ENCODE measurements at regions not wholly inside any gene's neighbourhood (a gene's known extent, or its start where the extent isn't known, plus 50 kb on each side); places are given as distances from the start of the nearest gene placed in this dataset.
"Not testable (repeated sequence)": the region's sequence is repeated elsewhere in the genome, so short reads cannot be mapped to it uniquely, and the experiment has no call there.

DNA sequence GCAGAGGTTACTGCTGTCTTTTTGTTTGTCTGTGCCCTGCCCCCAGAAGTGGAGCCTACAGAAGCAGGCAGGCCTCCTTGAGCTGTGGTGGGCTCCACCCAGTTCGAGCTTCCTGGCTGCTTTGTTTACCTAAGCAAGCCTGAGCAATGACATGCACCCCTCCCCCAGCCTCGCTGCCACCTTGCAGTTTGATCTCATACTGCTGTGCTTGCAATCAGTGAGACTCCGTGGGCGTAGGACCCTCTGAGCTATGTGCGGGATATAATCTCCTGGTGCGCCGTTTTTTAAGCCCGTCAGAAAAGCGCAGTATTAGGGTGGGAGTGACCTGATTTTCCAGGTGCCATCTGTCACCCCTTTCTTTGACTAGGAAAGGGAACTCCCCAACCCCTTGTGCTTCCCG, 187.1 kb upstream of the ZC4H2 start:
- TF ChIP-seq, protein P1, sequence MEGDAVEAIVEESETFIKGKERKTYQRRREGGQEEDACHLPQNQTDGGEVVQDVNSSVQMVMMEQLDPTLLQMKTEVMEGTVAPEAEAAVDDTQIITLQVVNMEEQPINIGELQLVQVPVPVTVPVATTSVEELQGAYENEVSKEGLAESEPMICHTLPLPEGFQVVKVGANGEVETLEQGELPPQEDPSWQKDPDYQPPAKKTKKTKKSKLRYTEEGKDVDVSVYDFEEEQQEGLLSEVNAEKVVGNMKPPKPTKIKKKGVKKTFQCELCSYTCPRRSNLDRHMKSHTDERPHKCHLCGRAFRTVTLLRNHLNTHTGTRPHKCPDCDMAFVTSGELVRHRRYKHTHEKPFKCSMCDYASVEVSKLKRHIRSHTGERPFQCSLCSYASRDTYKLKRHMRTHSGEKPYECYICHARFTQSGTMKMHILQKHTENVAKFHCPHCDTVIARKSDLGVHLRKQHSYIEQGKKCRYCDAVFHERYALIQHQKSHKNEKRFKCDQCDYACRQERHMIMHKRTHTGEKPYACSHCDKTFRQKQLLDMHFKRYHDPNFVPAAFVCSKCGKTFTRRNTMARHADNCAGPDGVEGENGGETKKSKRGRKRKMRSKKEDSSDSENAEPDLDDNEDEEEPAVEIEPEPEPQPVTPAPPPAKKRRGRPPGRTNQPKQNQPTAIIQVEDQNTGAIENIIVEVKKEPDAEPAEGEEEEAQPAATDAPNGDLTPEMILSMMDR (IDR thresholded peaks at IDR 0.05): not testable (repeated sequence)
- TF ChIP-seq POLR2A, EP300, POLR2AphosphoS5 (IDR thresholded peaks at IDR 0.05): not testable (repeated sequence)

Data from upper lobe of left lung (tissue), 4 donors.